HL-60 (cell line): ENCODE measurements at regions not wholly inside any gene's neighbourhood (a gene's known extent, or its start where the extent isn't known, plus 50 kb on each side); places are given as distances from the start of the nearest gene placed in this dataset.

Experiments used
- POLR2AphosphoS5 ChIP-seq: IDR thresholded peaks from 2 replicates; pipeline ENCODE4 v1.6.1; 2012; ENCODE audit warnings: low read depth
- TF ChIP-seq, protein P1 (sequence below): IDR thresholded peaks from one replicate; pipeline ENCODE4 v1.5.1; 2011; ENCODE audit warnings: low read length, control low read depth, inconsistent platforms; ENCODE audit not compliant: insufficient read depth

- TF ChIP-seq, protein P1, sequence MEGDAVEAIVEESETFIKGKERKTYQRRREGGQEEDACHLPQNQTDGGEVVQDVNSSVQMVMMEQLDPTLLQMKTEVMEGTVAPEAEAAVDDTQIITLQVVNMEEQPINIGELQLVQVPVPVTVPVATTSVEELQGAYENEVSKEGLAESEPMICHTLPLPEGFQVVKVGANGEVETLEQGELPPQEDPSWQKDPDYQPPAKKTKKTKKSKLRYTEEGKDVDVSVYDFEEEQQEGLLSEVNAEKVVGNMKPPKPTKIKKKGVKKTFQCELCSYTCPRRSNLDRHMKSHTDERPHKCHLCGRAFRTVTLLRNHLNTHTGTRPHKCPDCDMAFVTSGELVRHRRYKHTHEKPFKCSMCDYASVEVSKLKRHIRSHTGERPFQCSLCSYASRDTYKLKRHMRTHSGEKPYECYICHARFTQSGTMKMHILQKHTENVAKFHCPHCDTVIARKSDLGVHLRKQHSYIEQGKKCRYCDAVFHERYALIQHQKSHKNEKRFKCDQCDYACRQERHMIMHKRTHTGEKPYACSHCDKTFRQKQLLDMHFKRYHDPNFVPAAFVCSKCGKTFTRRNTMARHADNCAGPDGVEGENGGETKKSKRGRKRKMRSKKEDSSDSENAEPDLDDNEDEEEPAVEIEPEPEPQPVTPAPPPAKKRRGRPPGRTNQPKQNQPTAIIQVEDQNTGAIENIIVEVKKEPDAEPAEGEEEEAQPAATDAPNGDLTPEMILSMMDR: no peak
- no peak for TF ChIP-seq POLR2AphosphoS5
Observed at GRCh38 chr7:138243836-138244235, 167.6 kb downstream of the AKR1D1 start.
